ENCODE measurements at regions not wholly inside any gene's neighbourhood (a gene's known extent, or its start where the extent isn't known, plus 50 kb on each side); places are given as distances from the start of the nearest gene placed in this dataset.

DNA sequence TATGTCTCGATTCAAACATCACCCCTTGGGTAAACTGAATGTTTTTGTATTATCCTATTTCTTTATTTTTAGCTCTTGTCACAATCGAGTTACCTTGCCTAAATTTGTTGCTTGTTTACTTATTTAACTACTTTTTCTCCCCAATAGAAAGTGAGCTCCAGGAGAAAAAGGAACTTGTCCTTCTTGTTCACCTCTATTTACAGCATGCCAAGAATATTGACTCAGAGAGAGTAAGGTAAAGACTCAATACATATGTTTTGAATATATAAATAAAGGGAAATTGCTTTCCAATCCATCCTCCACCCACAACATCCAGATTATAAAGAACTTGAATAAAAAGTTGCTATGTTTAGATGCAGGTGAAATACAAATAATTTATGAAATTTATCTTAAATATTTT lies 107.3 kb upstream of the PDC start:
- TF ChIP-seq, protein P1, sequence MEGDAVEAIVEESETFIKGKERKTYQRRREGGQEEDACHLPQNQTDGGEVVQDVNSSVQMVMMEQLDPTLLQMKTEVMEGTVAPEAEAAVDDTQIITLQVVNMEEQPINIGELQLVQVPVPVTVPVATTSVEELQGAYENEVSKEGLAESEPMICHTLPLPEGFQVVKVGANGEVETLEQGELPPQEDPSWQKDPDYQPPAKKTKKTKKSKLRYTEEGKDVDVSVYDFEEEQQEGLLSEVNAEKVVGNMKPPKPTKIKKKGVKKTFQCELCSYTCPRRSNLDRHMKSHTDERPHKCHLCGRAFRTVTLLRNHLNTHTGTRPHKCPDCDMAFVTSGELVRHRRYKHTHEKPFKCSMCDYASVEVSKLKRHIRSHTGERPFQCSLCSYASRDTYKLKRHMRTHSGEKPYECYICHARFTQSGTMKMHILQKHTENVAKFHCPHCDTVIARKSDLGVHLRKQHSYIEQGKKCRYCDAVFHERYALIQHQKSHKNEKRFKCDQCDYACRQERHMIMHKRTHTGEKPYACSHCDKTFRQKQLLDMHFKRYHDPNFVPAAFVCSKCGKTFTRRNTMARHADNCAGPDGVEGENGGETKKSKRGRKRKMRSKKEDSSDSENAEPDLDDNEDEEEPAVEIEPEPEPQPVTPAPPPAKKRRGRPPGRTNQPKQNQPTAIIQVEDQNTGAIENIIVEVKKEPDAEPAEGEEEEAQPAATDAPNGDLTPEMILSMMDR (tag by site-specific recombination; IDR thresholded peaks at IDR 0.05), result no peak
- no peak for TF ChIP-seq ZNF785 (tag by site-specific recombination; IDR thresholded peaks at IDR 0.05)
- TF ChIP-seq, protein P2, sequence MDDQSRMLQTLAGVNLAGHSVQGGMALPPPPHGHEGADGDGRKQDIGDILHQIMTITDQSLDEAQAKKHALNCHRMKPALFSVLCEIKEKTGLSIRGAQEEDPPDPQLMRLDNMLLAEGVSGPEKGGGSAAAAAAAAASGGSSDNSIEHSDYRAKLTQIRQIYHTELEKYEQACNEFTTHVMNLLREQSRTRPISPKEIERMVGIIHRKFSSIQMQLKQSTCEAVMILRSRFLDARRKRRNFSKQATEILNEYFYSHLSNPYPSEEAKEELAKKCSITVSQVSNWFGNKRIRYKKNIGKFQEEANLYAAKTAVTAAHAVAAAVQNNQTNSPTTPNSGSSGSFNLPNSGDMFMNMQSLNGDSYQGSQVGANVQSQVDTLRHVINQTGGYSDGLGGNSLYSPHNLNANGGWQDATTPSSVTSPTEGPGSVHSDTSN (CRISPR knock-in tag; IDR thresholded peaks at IDR 0.05), result no peak
- TF ChIP-seq, protein P3, sequence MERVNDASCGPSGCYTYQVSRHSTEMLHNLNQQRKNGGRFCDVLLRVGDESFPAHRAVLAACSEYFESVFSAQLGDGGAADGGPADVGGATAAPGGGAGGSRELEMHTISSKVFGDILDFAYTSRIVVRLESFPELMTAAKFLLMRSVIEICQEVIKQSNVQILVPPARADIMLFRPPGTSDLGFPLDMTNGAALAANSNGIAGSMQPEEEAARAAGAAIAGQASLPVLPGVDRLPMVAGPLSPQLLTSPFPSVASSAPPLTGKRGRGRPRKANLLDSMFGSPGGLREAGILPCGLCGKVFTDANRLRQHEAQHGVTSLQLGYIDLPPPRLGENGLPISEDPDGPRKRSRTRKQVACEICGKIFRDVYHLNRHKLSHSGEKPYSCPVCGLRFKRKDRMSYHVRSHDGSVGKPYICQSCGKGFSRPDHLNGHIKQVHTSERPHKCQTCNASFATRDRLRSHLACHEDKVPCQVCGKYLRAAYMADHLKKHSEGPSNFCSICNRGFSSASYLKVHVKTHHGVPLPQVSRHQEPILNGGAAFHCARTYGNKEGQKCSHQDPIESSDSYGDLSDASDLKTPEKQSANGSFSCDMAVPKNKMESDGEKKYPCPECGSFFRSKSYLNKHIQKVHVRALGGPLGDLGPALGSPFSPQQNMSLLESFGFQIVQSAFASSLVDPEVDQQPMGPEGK (tag by site-specific recombination; IDR thresholded peaks at IDR 0.05), result no peak
- TF ChIP-seq ZEB2 (tag by site-specific recombination; IDR thresholded peaks at IDR 0.05), result no peak
- no peak for TF ChIP-seq ZSCAN30 (tag by site-specific recombination; IDR thresholded peaks at IDR 0.05)
- no peak for TF ChIP-seq YY1 (tag by site-specific recombination; IDR thresholded peaks at IDR 0.05)
- TF ChIP-seq, protein P4, sequence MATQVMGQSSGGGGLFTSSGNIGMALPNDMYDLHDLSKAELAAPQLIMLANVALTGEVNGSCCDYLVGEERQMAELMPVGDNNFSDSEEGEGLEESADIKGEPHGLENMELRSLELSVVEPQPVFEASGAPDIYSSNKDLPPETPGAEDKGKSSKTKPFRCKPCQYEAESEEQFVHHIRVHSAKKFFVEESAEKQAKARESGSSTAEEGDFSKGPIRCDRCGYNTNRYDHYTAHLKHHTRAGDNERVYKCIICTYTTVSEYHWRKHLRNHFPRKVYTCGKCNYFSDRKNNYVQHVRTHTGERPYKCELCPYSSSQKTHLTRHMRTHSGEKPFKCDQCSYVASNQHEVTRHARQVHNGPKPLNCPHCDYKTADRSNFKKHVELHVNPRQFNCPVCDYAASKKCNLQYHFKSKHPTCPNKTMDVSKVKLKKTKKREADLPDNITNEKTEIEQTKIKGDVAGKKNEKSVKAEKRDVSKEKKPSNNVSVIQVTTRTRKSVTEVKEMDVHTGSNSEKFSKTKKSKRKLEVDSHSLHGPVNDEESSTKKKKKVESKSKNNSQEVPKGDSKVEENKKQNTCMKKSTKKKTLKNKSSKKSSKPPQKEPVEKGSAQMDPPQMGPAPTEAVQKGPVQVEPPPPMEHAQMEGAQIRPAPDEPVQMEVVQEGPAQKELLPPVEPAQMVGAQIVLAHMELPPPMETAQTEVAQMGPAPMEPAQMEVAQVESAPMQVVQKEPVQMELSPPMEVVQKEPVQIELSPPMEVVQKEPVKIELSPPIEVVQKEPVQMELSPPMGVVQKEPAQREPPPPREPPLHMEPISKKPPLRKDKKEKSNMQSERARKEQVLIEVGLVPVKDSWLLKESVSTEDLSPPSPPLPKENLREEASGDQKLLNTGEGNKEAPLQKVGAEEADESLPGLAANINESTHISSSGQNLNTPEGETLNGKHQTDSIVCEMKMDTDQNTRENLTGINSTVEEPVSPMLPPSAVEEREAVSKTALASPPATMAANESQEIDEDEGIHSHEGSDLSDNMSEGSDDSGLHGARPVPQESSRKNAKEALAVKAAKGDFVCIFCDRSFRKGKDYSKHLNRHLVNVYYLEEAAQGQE (tag by site-specific recombination; IDR thresholded peaks at IDR 0.05), result no peak
- TF ChIP-seq ZNF274 (IDR thresholded peaks at IDR 0.05; ENCODE audit: low read length), result no peak
- no peak for TF ChIP-seq ZNF274 (tag by site-specific recombination; IDR thresholded peaks at IDR 0.05; ENCODE audit: borderline replicate concordance)
- TF ChIP-seq, protein P5, sequence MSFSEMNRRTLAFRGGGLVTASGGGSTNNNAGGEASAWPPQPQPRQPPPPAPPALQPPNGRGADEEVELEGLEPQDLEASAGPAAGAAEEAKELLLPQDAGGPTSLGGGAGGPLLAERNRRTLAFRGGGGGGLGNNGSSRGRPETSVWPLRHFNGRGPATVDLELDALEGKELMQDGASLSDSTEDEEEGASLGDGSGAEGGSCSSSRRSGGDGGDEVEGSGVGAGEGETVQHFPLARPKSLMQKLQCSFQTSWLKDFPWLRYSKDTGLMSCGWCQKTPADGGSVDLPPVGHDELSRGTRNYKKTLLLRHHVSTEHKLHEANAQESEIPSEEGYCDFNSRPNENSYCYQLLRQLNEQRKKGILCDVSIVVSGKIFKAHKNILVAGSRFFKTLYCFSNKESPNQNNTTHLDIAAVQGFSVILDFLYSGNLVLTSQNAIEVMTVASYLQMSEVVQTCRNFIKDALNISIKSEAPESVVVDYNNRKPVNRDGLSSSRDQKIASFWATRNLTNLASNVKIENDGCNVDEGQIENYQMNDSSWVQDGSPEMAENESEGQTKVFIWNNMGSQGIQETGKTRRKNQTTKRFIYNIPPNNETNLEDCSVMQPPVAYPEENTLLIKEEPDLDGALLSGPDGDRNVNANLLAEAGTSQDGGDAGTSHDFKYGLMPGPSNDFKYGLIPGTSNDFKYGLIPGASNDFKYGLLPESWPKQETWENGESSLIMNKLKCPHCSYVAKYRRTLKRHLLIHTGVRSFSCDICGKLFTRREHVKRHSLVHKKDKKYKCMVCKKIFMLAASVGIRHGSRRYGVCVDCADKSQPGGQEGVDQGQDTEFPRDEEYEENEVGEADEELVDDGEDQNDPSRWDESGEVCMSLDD (tag by site-specific recombination; IDR thresholded peaks at IDR 0.05), result no peak
- no peak for TF ChIP-seq ZNF561 (tag by site-specific recombination; IDR thresholded peaks at IDR 0.05; ENCODE audit: borderline replicate concordance)
- no peak for TF ChIP-seq ZNF335 (tag by site-specific recombination; conservative IDR thresholded peaks at IDR 0.05)
- TF ChIP-seq SALL2 (tag by site-specific recombination; IDR thresholded peaks at IDR 0.05; ENCODE audit: borderline replicate concordance), result no peak
- TF ChIP-seq ZNF2 (tag by site-specific recombination; IDR thresholded peaks at IDR 0.05), result no peak

All from HEK293 (cell line).